GM08714 (cell line): ENCODE measurements at regions not wholly inside any gene's neighbourhood (a gene's known extent, or its start where the extent isn't known, plus 50 kb on each side); places are given as distances from the start of the nearest gene placed in this dataset.

Experiments used
- H3K4me3 ChIP-seq: fragments of 200-500 bp; sonication (Bioruptor generic); 2 replicates; pipeline ENCODE4 v1.5.1; 2014; ENCODE audit warnings: mild to moderate bottlenecking, low read length, inconsistent platforms
- ZNF274 ChIP-seq: IDR thresholded peaks from 2 replicates; pipeline ENCODE4 v1.6.1; 2012; ENCODE audit warnings: mild to moderate bottlenecking, low read depth, low read length

- TF ChIP-seq ZNF274 = no peak
- no peak overlapping the region for H3K4me3 ChIP-seq
Measured at GRCh38 chr12:90339837-90340236, 615.1 kb downstream of the CCER1 start.

GRCh38 chr12:90338365-90338764 lies 616.6 kb downstream of the CCER1 start:
- H3K4me3 ChIP-seq = no peak overlapping the region
- TF ChIP-seq ZNF274 = no peak

- H3K4me3 ChIP-seq = no peak overlapping the region
- no peak for TF ChIP-seq ZNF274
Measured at GRCh38 chr12:90337018-90337417, 618.0 kb downstream of the CCER1 start.

GRCh38 chr12:90335566-90335965 lies 619.4 kb downstream of the CCER1 start:
- TF ChIP-seq ZNF274 = no peak

GRCh38 chr12:90333939-90334338 lies 621.0 kb downstream of the CCER1 start:
- no peak for TF ChIP-seq ZNF274
- H3K4me3 ChIP-seq = no peak overlapping the region

More at GRCh38 chr12:90335566-90335965, 619.4 kb downstream of the CCER1 start:
- no peak overlapping the region for H3K4me3 ChIP-seq

GRCh38 chr12:90333424-90333823 lies 621.6 kb downstream of the CCER1 start:
- no peak overlapping the region for H3K4me3 ChIP-seq
- no peak for TF ChIP-seq ZNF274

GRCh38 chr12:90331821-90332220 lies 623.2 kb downstream of the CCER1 start:
- no peak overlapping the region for H3K4me3 ChIP-seq
- TF ChIP-seq ZNF274 = no peak

GRCh38 chr12:90331262-90331661 lies 622.6 kb upstream of the ATP2B1 start:
- no peak for TF ChIP-seq ZNF274
- no peak overlapping the region for H3K4me3 ChIP-seq

- TF ChIP-seq ZNF274 = no peak
Measured at GRCh38 chr12:90327793-90328743, 619.4 kb upstream of the ATP2B1 start.

GRCh38 chr12:90323217-90323616 lies 614.6 kb upstream of the ATP2B1 start:
- TF ChIP-seq ZNF274 = no peak
- H3K4me3 ChIP-seq = no peak overlapping the region

More at GRCh38 chr12:90327793-90328743, 619.4 kb upstream of the ATP2B1 start:
- no peak overlapping the region for H3K4me3 ChIP-seq

GRCh38 chr12:90322006-90322405 lies 613.4 kb upstream of the ATP2B1 start:
- no peak overlapping the region for H3K4me3 ChIP-seq
- TF ChIP-seq ZNF274 = no peak

- TF ChIP-seq ZNF274 = no peak
- no peak overlapping the region for H3K4me3 ChIP-seq
Measured at GRCh38 chr12:90321369-90321768, 612.7 kb upstream of the ATP2B1 start.

- H3K4me3 ChIP-seq = no peak overlapping the region
- no peak for TF ChIP-seq ZNF274
Measured at GRCh38 chr12:90311561-90311960, 602.9 kb upstream of the ATP2B1 start.

- no peak for TF ChIP-seq ZNF274
Measured at GRCh38 chr12:90305379-90305778, 596.7 kb upstream of the ATP2B1 start.

GRCh38 chr12:90304231-90304630 lies 595.6 kb upstream of the ATP2B1 start:
- no peak for TF ChIP-seq ZNF274
- H3K4me3 ChIP-seq = no peak overlapping the region

More at GRCh38 chr12:90305379-90305778, 596.7 kb upstream of the ATP2B1 start:
- no peak overlapping the region for H3K4me3 ChIP-seq
